GM12878 (cell line): ENCODE measurements at regions not wholly inside any gene's neighbourhood (a gene's known extent, or its start where the extent isn't known, plus 50 kb on each side); places are given as distances from the start of the nearest gene placed in this dataset.

Experiments
- ATAC-seq: fragments of 200-7000 bp; cut with Tn5 transposase; 3 replicates; pipeline ENCODE4 v1.9.1; 2020; ENCODE audit warnings: mild to moderate bottlenecking, moderate library complexity
- BruUV-seq: library from RNA; stranded (reverse); fragments of 400-500 nt; replicated peaks from 2 replicates; lab custom pipeline; 2021; lab: Mats Ljungman, UMichigan
- CTCF ChIA-PET: fragments of 300-600 bp; sonication (Branson Sonifier 250); formaldehyde crosslinking; extraction: SDS; loops from one replicate; lab custom pipeline; 2021; ENCODE audit warnings: inconsistent platforms; lab: Yijun Ruan, JAX
- POLR2A ChIA-PET: fragments of 350-600 bp; formaldehyde crosslinking; extraction: SDS; loops from one replicate; lab custom pipeline; 2021; ENCODE audit warnings: inconsistent platforms; lab: Charles Lee
- RAD21 ChIA-PET: fragments of 300-600 bp; sonication (Branson Sonifier 250); formaldehyde crosslinking; loops from one replicate; lab custom pipeline; 2023; ENCODE audit warnings: antibody characterized with exemption; ENCODE audit not compliant: unreplicated experiment; lab: Charles Lee
- SMC1A ChIA-PET: fragments of 300-600 bp; sonication (Branson Sonifier 250); formaldehyde crosslinking; loops from one replicate; lab custom pipeline; 2023; ENCODE audit not compliant: unreplicated experiment, uncharacterized antibody; lab: Charles Lee
- DNase-seq: peaks from one replicate; pipeline ENCODE4 v3.0.0-alpha.2; 2011; ENCODE audit warnings: low read depth, low spot score
- FAIRE-seq: peaks from 3 replicates; lab custom pipeline; 2011; peaks lifted over from hg19 to GRCh38; lab: Jason Lieb, UNC
- H2AFZ ChIP-seq: 2 replicates; pipeline ENCODE4 v1.6.0; 2011; ENCODE audit warnings: low read depth, low read length, control low read depth; ENCODE audit not compliant: control insufficient read depth
- H3K27ac ChIP-seq: 2 replicates; pipeline ENCODE4 v1.5.1; 2011; ENCODE audit warnings: control low read depth; ENCODE audit not compliant: control insufficient read depth, insufficient read depth
- H3K27me3 ChIP-seq, 2 experiments: replicated peaks in 1 of 2; 2 replicates each; pipeline versions ENCODE4 v1.6.0 to v1.6.1; 2011; ENCODE audit warnings: low read length in 1 of 2; ENCODE audit not compliant: control insufficient read depth in 2 of 2, insufficient read depth in 2 of 2
- H3K36me3 ChIP-seq, 2 experiments: 2 replicates each; pipeline ENCODE4 v1.5.1; 2011; ENCODE audit warnings: low read length in 1 of 2; ENCODE audit not compliant: control insufficient read depth in 2 of 2, insufficient read depth in 2 of 2
- H3K4me1 ChIP-seq: 2 replicates; pipeline ENCODE4 v1.6.1; 2011; ENCODE audit warnings: mild to moderate bottlenecking, low read length, moderate library complexity, mixed read lengths; ENCODE audit not compliant: control insufficient read depth, insufficient read depth
- H3K4me2 ChIP-seq: 2 replicates; pipeline ENCODE4 v1.6.0; 2011; ENCODE audit warnings: control low read depth; ENCODE audit not compliant: control insufficient read depth, insufficient read depth
- H3K4me3 ChIP-seq: fragments of 200-600 bp; sonication (generic); 2 replicates; pipeline ENCODE4 v1.5.1; 2016
- H3K79me2 ChIP-seq: 2 replicates; pipeline ENCODE4 v1.6.0; 2011; ENCODE audit warnings: low read length; ENCODE audit not compliant: control insufficient read depth, insufficient read depth
- H3K9ac ChIP-seq: 2 replicates; pipeline ENCODE4 v1.8.0; 2011; ENCODE audit warnings: low read length, control low read depth, mixed read lengths; ENCODE audit not compliant: control insufficient read depth, insufficient read depth
- H3K9me3 ChIP-seq: replicated peaks from 3 replicates; pipeline ENCODE4 v1.5.1; 2011; ENCODE audit warnings: mild to moderate bottlenecking, low read length; ENCODE audit not compliant: control insufficient read depth, insufficient read depth
- H4K20me1 ChIP-seq: 2 replicates; pipeline ENCODE4 v1.6.0; 2011; ENCODE audit not compliant: control insufficient read depth, insufficient read depth
- FOXK2 ChIP-seq: fragments of 450-650 bp; IDR thresholded peaks from 2 replicates; pipeline ENCODE4 v1.6.1; 2017; ENCODE audit warnings: mild to moderate bottlenecking, moderate library complexity
- MYC ChIP-seq: IDR thresholded peaks from 2 replicates; pipeline ENCODE4 v1.6.1; 2011; ENCODE audit warnings: mild to moderate bottlenecking, low read length, moderate library complexity, inconsistent platforms; ENCODE audit not compliant: insufficient read depth, insufficient replicate concordance, insufficient read length, severe bottlenecking
- NFYA ChIP-seq: IDR thresholded peaks from 2 replicates; pipeline ENCODE4 v1.6.1; 2011; ENCODE audit warnings: low read depth, mild to moderate bottlenecking, low read length, improper control_type of control experiment, borderline replicate concordance
- NRF1 ChIP-seq: conservative IDR thresholded peaks from 2 replicates; pipeline ENCODE4 v1.6.1; 2011; ENCODE audit warnings: mild to moderate bottlenecking, low read depth, low read length, improper control_type of control experiment
- PAX5 ChIP-seq: IDR thresholded peaks from 2 replicates; pipeline ENCODE4 v1.6.1; 2011; ENCODE audit warnings: low read depth, low read length, borderline replicate concordance
- POLR2AphosphoS2 ChIP-seq: IDR thresholded peaks from 2 replicates; pipeline ENCODE4 v1.6.1; 2011; ENCODE audit warnings: low read depth, mild to moderate bottlenecking, low read length, improper control_type of control experiment, moderate library complexity
- RUNX3 ChIP-seq: IDR thresholded peaks from 2 replicates; pipeline ENCODE4 v1.6.1; 2012; ENCODE audit warnings: low read length, inconsistent platforms
- ZNF622 ChIP-seq: fragments of 450-650 bp; IDR thresholded peaks from 2 replicates; pipeline ENCODE4 v1.6.1; 2017; ENCODE audit warnings: mild to moderate bottlenecking, inconsistent platforms
- in situ Hi-C: fragments of 300-500 bp; cut with MboI; formaldehyde crosslinking; loops from 9 replicates; pipeline ENCODE4 v1.14.3; 2018; ENCODE audit warnings: mixed read lengths
- intact Hi-C: fragments of 100-400 bp; cut with micrococcal nuclease; formaldehyde crosslinking; loops from one replicate; pipeline ENCODE4 v1.14.2; 2022; ENCODE audit not compliant: unreplicated experiment
- TF ChIP-seq, protein P1 (sequence below): fragments of 450-650 bp; IDR thresholded peaks from 2 replicates; pipeline ENCODE4 v1.6.1; 2017; ENCODE audit warnings: mild to moderate bottlenecking
- TF ChIP-seq, protein P2 (sequence below): IDR thresholded peaks from 2 replicates; pipeline ENCODE4 v1.6.1; 2012; ENCODE audit warnings: low read depth, low read length, improper control_type of control experiment

GRCh38 chr6:147873816-147874215, 365.3 kb downstream of the SAMD5 start:
- TF ChIP-seq, protein P1, sequence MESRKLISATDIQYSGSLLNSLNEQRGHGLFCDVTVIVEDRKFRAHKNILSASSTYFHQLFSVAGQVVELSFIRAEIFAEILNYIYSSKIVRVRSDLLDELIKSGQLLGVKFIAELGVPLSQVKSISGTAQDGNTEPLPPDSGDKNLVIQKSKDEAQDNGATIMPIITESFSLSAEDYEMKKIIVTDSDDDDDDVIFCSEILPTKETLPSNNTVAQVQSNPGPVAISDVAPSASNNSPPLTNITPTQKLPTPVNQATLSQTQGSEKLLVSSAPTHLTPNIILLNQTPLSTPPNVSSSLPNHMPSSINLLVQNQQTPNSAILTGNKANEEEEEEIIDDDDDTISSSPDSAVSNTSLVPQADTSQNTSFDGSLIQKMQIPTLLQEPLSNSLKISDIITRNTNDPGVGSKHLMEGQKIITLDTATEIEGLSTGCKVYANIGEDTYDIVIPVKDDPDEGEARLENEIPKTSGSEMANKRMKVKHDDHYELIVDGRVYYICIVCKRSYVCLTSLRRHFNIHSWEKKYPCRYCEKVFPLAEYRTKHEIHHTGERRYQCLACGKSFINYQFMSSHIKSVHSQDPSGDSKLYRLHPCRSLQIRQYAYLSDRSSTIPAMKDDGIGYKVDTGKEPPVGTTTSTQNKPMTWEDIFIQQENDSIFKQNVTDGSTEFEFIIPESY = no peak
- no peak for TF ChIP-seq MYC
- TF ChIP-seq, protein P2, sequence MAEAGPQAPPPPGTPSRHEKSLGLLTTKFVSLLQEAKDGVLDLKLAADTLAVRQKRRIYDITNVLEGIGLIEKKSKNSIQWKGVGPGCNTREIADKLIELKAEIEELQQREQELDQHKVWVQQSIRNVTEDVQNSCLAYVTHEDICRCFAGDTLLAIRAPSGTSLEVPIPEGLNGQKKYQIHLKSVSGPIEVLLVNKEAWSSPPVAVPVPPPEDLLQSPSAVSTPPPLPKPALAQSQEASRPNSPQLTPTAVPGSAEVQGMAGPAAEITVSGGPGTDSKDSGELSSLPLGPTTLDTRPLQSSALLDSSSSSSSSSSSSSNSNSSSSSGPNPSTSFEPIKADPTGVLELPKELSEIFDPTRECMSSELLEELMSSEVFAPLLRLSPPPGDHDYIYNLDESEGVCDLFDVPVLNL = no peak
- no peak for TF ChIP-seq NRF1
- no peak for TF ChIP-seq FOXK2
- no peak for TF ChIP-seq POLR2AphosphoS2
- no peak for TF ChIP-seq RUNX3
- no peak for TF ChIP-seq NFYA
- no peak for TF ChIP-seq ZNF622
- TF ChIP-seq PAX5 = no peak
- TF ChIP-seq, all 136 proteins: peak for 0
- no peak for DNase-seq
- BruUV-seq = no TSS peak
- ChIA-PET SMC1A (no interaction called here), CTCF (no interaction called here), RAD21 (no interaction called here), POLR2A (no interaction called here)
- FAIRE-seq = no peak
- no peaks in the 10 kb centered on the region for H3K9me3 ChIP-seq
- H3K79me2 ChIP-seq = no peaks in the 10 kb centered on the region
- H4K20me1 ChIP-seq = no peaks in the 10 kb centered on the region
- H3K27me3 ChIP-seq = no peaks in the 10 kb centered on the region
- no peak overlapping the region for H2AFZ ChIP-seq
- H3K4me1 ChIP-seq = no peaks in the 10 kb centered on the region
- no peak overlapping the region for H3K9ac ChIP-seq
- in situ Hi-C loops (no loop called here), intact Hi-C loops (no loop called here)
- ATAC-seq = no peak
- H3K27ac ChIP-seq = no peak overlapping the region
- no peak overlapping the region for H3K4me2 ChIP-seq
- H3K4me3 ChIP-seq = no peak overlapping the region
- no peaks in the 10 kb centered on the region for H3K36me3 ChIP-seq
